ENCODE measurements at regions not wholly inside any gene's neighbourhood (a gene's known extent, or its start where the extent isn't known, plus 50 kb on each side); places are given as distances from the start of the nearest gene placed in this dataset.

- Histone ChIP-seq H3K4me3 (no peak overlapping the region), H3K9me3 (replicated peaks; ENCODE audit: control insufficient read depth, insufficient read depth, low read length) (no peaks in the 10 kb centered on the region), H3K4me1 (ENCODE audit: control insufficient read depth, insufficient read depth, low read length) (no peaks in the 10 kb centered on the region), H3K27me3 (replicated peaks in 1 of 2; ENCODE audit: control insufficient read depth in 2 of 2, insufficient read depth in 2 of 2, low read length in 1 of 2) (no peaks in the 10 kb centered on the region), H3K36me3 (ENCODE audit: control insufficient read depth in 2 of 2, insufficient read depth in 2 of 2, low read length in 1 of 2) (no peaks in the 10 kb centered on the region), H3K27ac (ENCODE audit: control insufficient read depth, insufficient read depth) (no peak overlapping the region), H3K9ac (ENCODE audit: control insufficient read depth, insufficient read depth, low read length) (no peak overlapping the region), H2AFZ (ENCODE audit: control insufficient read depth, low read depth, low read length) (no peak overlapping the region), H3K4me2 (ENCODE audit: control insufficient read depth, insufficient read depth) (no peak overlapping the region), H3K79me2 (ENCODE audit: control insufficient read depth, insufficient read depth, low read length) (no peaks in the 10 kb centered on the region), H4K20me1 (ENCODE audit: control insufficient read depth, insufficient read depth) (no peaks in the 10 kb centered on the region)
- ATAC-seq (no peak), FAIRE-seq (no peak), DNase-seq (ENCODE audit: low read depth, low spot score) (no peak)
- intact Hi-C loops (cut with micrococcal nuclease; ENCODE audit: unreplicated experiment), result no loop called here
- SMC1A ChIA-PET (ENCODE audit: uncharacterized antibody, unreplicated experiment), result interaction anchor here (0.7 to 1.6 kb wide), 7 partner anchors 8 to 28 kb away, joined by 3 to 6 read pairs (median 3); no protein-coding TSS in a partner anchor
- WGBS (ENCODE audit: insufficient coverage, insufficient replicate concordance, low lambda C conversion rate, missing lambda C conversion rate), result 29% methylated on average over 7 of the region's 7 CpGs
- RAD21 ChIA-PET (ENCODE audit: unreplicated experiment), result no interaction called here
- CTCF ChIA-PET, result interaction anchor here (1.0 kb wide), 1 partner anchor 9 kb away, joined by 4 read pairs; no protein-coding TSS in a partner anchor
- POLR2A ChIA-PET, result no interaction called here
- in situ Hi-C loops (cut with MboI), result no loop called here
- BruUV-seq (replicated peaks), result no TSS peak
- TF ChIP-seq WRNIP1 (IDR thresholded peaks at IDR 0.05; ENCODE audit: borderline replicate concordance, low read depth, low read length) (no peak), POLR2AphosphoS5 (IDR thresholded peaks at IDR 0.05; ENCODE audit: low read length) (no peak), NFXL1 (IDR thresholded peaks at IDR 0.05; ENCODE audit: borderline replicate concordance) (no peak), ETV6 (conservative IDR thresholded peaks at IDR 0.05 in 1 of 2, IDR thresholded peaks at IDR 0.05 in 1 of 2; ENCODE audit: borderline replicate concordance in 1 of 2, low read depth in 1 of 2) (no peak), NR2F1 (conservative IDR thresholded peaks at IDR 0.05) (no peak), SMC3 (IDR thresholded peaks at IDR 0.05; ENCODE audit: borderline replicate concordance, low read length) (no peak), NR2C1 (IDR thresholded peaks at IDR 0.05) (no peak)
- TF ChIP-seq, protein P1, sequence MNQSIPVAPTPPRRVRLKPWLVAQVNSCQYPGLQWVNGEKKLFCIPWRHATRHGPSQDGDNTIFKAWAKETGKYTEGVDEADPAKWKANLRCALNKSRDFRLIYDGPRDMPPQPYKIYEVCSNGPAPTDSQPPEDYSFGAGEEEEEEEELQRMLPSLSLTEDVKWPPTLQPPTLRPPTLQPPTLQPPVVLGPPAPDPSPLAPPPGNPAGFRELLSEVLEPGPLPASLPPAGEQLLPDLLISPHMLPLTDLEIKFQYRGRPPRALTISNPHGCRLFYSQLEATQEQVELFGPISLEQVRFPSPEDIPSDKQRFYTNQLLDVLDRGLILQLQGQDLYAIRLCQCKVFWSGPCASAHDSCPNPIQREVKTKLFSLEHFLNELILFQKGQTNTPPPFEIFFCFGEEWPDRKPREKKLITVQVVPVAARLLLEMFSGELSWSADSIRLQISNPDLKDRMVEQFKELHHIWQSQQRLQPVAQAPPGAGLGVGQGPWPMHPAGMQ (IDR thresholded peaks at IDR 0.05; ENCODE audit: borderline replicate concordance), result no peak
- TF ChIP-seq, protein P2, sequence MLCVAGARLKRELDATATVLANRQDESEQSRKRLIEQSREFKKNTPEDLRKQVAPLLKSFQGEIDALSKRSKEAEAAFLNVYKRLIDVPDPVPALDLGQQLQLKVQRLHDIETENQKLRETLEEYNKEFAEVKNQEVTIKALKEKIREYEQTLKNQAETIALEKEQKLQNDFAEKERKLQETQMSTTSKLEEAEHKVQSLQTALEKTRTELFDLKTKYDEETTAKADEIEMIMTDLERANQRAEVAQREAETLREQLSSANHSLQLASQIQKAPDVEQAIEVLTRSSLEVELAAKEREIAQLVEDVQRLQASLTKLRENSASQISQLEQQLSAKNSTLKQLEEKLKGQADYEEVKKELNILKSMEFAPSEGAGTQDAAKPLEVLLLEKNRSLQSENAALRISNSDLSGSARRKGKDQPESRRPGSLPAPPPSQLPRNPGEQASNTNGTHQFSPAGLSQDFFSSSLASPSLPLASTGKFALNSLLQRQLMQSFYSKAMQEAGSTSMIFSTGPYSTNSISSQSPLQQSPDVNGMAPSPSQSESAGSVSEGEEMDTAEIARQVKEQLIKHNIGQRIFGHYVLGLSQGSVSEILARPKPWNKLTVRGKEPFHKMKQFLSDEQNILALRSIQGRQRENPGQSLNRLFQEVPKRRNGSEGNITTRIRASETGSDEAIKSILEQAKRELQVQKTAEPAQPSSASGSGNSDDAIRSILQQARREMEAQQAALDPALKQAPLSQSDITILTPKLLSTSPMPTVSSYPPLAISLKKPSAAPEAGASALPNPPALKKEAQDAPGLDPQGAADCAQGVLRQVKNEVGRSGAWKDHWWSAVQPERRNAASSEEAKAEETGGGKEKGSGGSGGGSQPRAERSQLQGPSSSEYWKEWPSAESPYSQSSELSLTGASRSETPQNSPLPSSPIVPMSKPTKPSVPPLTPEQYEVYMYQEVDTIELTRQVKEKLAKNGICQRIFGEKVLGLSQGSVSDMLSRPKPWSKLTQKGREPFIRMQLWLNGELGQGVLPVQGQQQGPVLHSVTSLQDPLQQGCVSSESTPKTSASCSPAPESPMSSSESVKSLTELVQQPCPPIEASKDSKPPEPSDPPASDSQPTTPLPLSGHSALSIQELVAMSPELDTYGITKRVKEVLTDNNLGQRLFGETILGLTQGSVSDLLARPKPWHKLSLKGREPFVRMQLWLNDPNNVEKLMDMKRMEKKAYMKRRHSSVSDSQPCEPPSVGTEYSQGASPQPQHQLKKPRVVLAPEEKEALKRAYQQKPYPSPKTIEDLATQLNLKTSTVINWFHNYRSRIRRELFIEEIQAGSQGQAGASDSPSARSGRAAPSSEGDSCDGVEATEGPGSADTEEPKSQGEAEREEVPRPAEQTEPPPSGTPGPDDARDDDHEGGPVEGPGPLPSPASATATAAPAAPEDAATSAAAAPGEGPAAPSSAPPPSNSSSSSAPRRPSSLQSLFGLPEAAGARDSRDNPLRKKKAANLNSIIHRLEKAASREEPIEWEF (IDR thresholded peaks at IDR 0.05; ENCODE audit: insufficient replicate concordance, low read depth, low read length), result no peak
- TF ChIP-seq, protein P3, sequence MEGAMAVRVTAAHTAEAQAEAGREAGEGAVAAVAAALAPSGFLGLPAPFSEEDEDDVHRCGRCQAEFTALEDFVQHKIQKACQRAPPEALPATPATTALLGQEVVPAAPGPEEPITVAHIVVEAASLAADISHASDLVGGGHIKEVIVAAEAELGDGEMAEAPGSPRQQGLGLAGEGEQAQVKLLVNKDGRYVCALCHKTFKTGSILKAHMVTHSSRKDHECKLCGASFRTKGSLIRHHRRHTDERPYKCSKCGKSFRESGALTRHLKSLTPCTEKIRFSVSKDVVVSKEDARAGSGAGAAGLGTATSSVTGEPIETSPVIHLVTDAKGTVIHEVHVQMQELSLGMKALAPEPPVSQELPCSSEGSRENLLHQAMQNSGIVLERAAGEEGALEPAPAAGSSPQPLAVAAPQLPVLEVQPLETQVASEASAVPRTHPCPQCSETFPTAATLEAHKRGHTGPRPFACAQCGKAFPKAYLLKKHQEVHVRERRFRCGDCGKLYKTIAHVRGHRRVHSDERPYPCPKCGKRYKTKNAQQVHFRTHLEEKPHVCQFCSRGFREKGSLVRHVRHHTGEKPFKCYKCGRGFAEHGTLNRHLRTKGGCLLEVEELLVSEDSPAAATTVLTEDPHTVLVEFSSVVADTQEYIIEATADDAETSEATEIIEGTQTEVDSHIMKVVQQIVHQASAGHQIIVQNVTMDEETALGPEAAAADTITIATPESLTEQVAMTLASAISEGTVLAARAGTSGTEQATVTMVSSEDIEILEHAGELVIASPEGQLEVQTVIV (IDR thresholded peaks at IDR 0.05; ENCODE audit: borderline replicate concordance, partially characterized antibody), result no peak
- TF ChIP-seq, protein P4, sequence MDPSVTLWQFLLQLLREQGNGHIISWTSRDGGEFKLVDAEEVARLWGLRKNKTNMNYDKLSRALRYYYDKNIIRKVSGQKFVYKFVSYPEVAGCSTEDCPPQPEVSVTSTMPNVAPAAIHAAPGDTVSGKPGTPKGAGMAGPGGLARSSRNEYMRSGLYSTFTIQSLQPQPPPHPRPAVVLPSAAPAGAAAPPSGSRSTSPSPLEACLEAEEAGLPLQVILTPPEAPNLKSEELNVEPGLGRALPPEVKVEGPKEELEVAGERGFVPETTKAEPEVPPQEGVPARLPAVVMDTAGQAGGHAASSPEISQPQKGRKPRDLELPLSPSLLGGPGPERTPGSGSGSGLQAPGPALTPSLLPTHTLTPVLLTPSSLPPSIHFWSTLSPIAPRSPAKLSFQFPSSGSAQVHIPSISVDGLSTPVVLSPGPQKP (IDR thresholded peaks at IDR 0.05; ENCODE audit: low read depth, low read length), result no peak
These were observed 1019.5 kb upstream of the MAP3K7 start for GRCh38 chr6:91606148-91606901.

Measured in GM12878 (cell line).